ENCODE measurements at regions not wholly inside any gene's neighbourhood (a gene's known extent, or its start where the extent isn't known, plus 50 kb on each side); places are given as distances from the start of the nearest gene placed in this dataset.

GRCh38 chr20:52037370-52037769, 154.2 kb downstream of the ZFP64 start:
- Histone ChIP-seq H3K4me2 (ENCODE audit: insufficient read depth in 1 of 2, low read depth in 2 of 2, low read length in 2 of 2) (no peak overlapping the region), H3K23me2 (ENCODE audit: low read depth, low read length) (no peaks in the 10 kb centered on the region), H2BK20ac (ENCODE audit: low read length) (no peak overlapping the region), H4K5ac (ENCODE audit: insufficient read length, low read depth, low read length) (no peak overlapping the region), H2BK120ac (replicated peaks; ENCODE audit: low read depth, low read length) (no peak overlapping the region), H3K56ac (replicated peaks; ENCODE audit: insufficient read length, low read depth, low read length) (no peak overlapping the region), H2AK5ac (ENCODE audit: low read depth, low read length) (no peak overlapping the region), H2BK5ac (ENCODE audit: low read depth, low read length) (no peak overlapping the region), H3K27ac (ENCODE audit: low read depth, low read length) (no peak overlapping the region), H3K9me3 (ENCODE audit: insufficient read depth in 2 of 2, low read depth in 1 of 2, low read length in 1 of 2) (no peaks in the 10 kb centered on the region), H3K14ac (ENCODE audit: insufficient read length) (no peak overlapping the region), H2BK12ac (ENCODE audit: low read depth, low read length) (no peak overlapping the region), H3K4me3 (ENCODE audit: extremely low read depth in 1 of 4, insufficient read depth in 2 of 4, low read depth in 3 of 4, low read length in 4 of 4) (no peak overlapping the region), H4K20me1 (replicated peaks in 1 of 2; ENCODE audit: control insufficient read depth in 1 of 2, insufficient read depth in 2 of 2, low read length in 2 of 2) (no peaks in the 10 kb centered on the region), H3K79me2 (ENCODE audit: control insufficient read depth in 1 of 2, insufficient read depth in 2 of 2, low read length in 2 of 2) (no peaks in the 10 kb centered on the region), H3K4me1 (replicated peaks in 1 of 4; ENCODE audit: control insufficient read depth in 3 of 4, insufficient read depth in 4 of 4, low read length in 3 of 4) (no peaks in the 10 kb centered on the region), H4K91ac (replicated peaks; ENCODE audit: insufficient read length, low read length) (no peak overlapping the region), H3K23ac (ENCODE audit: insufficient read length) (no peak overlapping the region), H2AFZ (ENCODE audit: low read length) (no peak overlapping the region), H3K27me3 (replicated peaks in 1 of 4; ENCODE audit: control insufficient read depth in 3 of 4, extremely low read depth in 1 of 4, insufficient read depth in 3 of 4, low read length in 3 of 4) (no peaks in the 10 kb centered on the region), H2BK15ac (ENCODE audit: low read length) (no peak overlapping the region), H3K4ac (replicated peaks; ENCODE audit: insufficient read length, low read depth, low read length) (no peak overlapping the region), H3K36me3 (ENCODE audit: control insufficient read depth in 2 of 4, insufficient read depth in 4 of 4, low read length in 3 of 4) (no peaks in the 10 kb centered on the region), H3K9ac (replicated peaks in 1 of 4; ENCODE audit: extremely low read depth in 1 of 4, low read depth in 3 of 4, low read length in 3 of 4) (no peak overlapping the region), H3K18ac (ENCODE audit: extremely low read depth, low read length) (no peak overlapping the region), H4K8ac (ENCODE audit: extremely low read depth, insufficient read depth, low read length) (no peak overlapping the region), H3K79me1 (ENCODE audit: low read depth, low read length) (no peaks in the 10 kb centered on the region)
- FAIRE-seq (no peak), DNase-seq (ENCODE audit: low read depth in 1 of 2, low spot score in 2 of 2) (no peak)
- POLR2A ChIA-PET (ENCODE audit: partially characterized antibody), result interaction anchor here (0.6 to 1.5 kb wide), 2 partner anchors 11 to 12 kb away, joined by 4 read pairs; no protein-coding TSS in a partner anchor
- TF ChIP-seq SP2 (IDR thresholded peaks at IDR 0.05; ENCODE audit: low read length), result no peak
- WGBS, 2 experiments (ENCODE audit: extremely low coverage in 1 of 2, insufficient coverage in 1 of 2, insufficient read length in 1 of 2, insufficient replicate concordance in 2 of 2, low coverage in 1 of 2, low lambda C conversion rate in 2 of 2, missing lambda C conversion rate in 1 of 2), result 93% methylated on average over 5 of the region's 5 CpGs; no CpG with 5 or more reads in 1 of the 2 experiments
- CTCF ChIA-PET (ENCODE audit: partially characterized antibody), result interaction anchor here (0.6 kb wide), 1 partner anchor 301 kb away, joined by 4 read pairs; no protein-coding TSS in a partner anchor

Data from H1 (cell line).